ENCODE measurements at regions not wholly inside any gene's neighbourhood (a gene's known extent, or its start where the extent isn't known, plus 50 kb on each side); places are given as distances from the start of the nearest gene placed in this dataset.
A peak's percentile ranks its signal among the peaks of the same experiment; 100 is the strongest.

DNA sequence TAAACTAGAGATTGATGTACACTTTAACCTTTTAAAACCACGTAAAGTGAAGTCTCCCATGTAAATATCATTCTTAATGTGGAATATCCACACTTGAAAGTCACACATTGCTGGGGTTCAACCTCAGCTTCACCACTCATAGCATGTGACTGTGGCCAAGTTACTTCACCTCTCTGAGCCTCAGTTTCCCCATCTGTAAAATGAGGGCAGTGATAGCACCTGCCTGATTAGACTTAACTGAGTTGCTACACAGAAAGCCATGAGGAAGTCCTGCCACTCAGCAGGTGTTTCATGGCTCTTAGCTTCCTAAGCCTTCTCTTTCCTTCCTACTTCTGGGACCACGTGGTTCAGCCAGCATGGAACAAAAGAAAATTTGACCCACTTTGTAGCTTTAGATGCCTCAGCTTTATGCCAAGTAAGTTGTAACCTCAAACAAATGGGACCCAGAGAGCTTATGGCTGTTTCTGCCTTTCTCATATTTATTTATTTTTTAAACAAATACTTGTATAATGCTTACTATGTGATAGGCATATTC is 277.3 kb upstream of the KLF3 start:
- H3K4me2 ChIP-seq (ENCODE audit: insufficient read depth, low read length): no peak overlapping the region
- CTCF ChIA-PET (ENCODE audit: low intra/inter-chr PET ratio): interaction anchor here (0.6 kb wide), 1 partner anchor 661 kb away, joined by 3 read pairs; no protein-coding TSS in a partner anchor
- no peaks in the 10 kb centered on the region for H3K36me3 ChIP-seq (ENCODE audit: control insufficient read depth, insufficient read depth, low read length)
- no peak overlapping the region for H3K4me3 ChIP-seq
- POLR2A ChIA-PET: interaction anchor here (0.9 to 1.5 kb wide), 4 partner anchors 11 to 343 kb away, joined by 3 to 5 read pairs (median 3); no protein-coding TSS in a partner anchor
- in situ Hi-C loops (cut with MboI) (no loop called here), intact Hi-C loops (cut with micrococcal nuclease) (loop anchor here (10.0 kb wide), 2 partner anchors 138 to 322 kb away; no protein-coding TSS in a partner anchor)
- whole genome bisulfite sequencing (ENCODE audit: insufficient coverage, low coverage, missing lambda C conversion rate): 66% methylated on average over 2 of the region's 2 CpGs
- no TSS peak for BruUV-seq (replicated peaks)
- DNase-seq (ENCODE audit: extremely low read depth in 1 of 4, low spot score in 3 of 4) (no peak), ATAC-seq (no peak), FAIRE-seq (no peak)
- H3K27ac ChIP-seq (ENCODE audit: extremely low read depth, low read depth, low read length): no peak overlapping the region
- peak overlapping the region; percentile 30 for H2AFZ ChIP-seq (ENCODE audit: low read depth, low read length)
- no peaks in the 10 kb centered on the region for H3K79me2 ChIP-seq (ENCODE audit: control insufficient read depth, insufficient read depth, low read length)
- no peak overlapping the region for H3K9ac ChIP-seq (ENCODE audit: insufficient read depth in 1 of 2, low read depth in 2 of 2, low read length in 2 of 2)
- H4K20me1 ChIP-seq (replicated peaks; ENCODE audit: control insufficient read depth, insufficient read depth, low read length): no peaks in the 10 kb centered on the region
- H3K4me1 ChIP-seq (replicated peaks in 1 of 2; ENCODE audit: control insufficient read depth in 2 of 2, insufficient read depth in 2 of 2, low read length in 2 of 2): peaks cover 9 to 55% of the 10 kb centered on the region in 2 experiments
- TF ChIP-seq SIX5 (IDR thresholded peaks at IDR 0.05; ENCODE audit: borderline replicate concordance in 1 of 2, insufficient read depth in 1 of 2, low read depth in 1 of 2, low read length in 2 of 2): no peak
- TF ChIP-seq, protein P1, sequence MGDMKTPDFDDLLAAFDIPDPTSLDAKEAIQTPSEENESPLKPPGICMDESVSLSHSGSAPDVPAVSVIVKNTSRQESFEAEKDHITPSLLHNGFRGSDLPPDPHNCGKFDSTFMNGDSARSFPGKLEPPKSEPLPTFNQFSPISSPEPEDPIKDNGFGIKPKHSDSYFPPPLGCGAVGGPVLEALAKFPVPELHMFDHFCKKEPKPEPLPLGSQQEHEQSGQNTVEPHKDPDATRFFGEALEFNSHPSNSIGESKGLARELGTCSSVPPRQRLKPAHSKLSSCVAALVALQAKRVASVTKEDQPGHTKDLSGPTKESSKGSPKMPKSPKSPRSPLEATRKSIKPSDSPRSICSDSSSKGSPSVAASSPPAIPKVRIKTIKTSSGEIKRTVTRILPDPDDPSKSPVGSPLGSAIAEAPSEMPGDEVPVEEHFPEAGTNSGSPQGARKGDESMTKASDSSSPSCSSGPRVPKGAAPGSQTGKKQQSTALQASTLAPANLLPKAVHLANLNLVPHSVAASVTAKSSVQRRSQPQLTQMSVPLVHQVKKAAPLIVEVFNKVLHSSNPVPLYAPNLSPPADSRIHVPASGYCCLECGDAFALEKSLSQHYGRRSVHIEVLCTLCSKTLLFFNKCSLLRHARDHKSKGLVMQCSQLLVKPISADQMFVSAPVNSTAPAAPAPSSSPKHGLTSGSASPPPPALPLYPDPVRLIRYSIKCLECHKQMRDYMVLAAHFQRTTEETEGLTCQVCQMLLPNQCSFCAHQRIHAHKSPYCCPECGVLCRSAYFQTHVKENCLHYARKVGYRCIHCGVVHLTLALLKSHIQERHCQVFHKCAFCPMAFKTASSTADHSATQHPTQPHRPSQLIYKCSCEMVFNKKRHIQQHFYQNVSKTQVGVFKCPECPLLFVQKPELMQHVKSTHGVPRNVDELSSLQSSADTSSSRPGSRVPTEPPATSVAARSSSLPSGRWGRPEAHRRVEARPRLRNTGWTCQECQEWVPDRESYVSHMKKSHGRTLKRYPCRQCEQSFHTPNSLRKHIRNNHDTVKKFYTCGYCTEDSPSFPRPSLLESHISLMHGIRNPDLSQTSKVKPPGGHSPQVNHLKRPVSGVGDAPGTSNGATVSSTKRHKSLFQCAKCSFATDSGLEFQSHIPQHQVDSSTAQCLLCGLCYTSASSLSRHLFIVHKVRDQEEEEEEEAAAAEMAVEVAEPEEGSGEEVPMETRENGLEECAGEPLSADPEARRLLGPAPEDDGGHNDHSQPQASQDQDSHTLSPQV (IDR thresholded peaks at IDR 0.05): no peak
- no peak for TF ChIP-seq NFE2L1 (tag; IDR thresholded peaks at IDR 0.05; ENCODE audit: borderline replicate concordance, low read depth)
- peak; percentile 36; the same call in 1 of the 2 replicates for TF ChIP-seq BCOR (IDR thresholded peaks at IDR 0.05)
- peaks cover 10% of the 10 kb centered on the region for H3K9me3 ChIP-seq (replicated peaks; ENCODE audit: control insufficient read depth, insufficient read depth, low read depth, low read length)
- H3K9me1 ChIP-seq (ENCODE audit: control insufficient read depth, insufficient read depth, low read length): no peaks in the 10 kb centered on the region
- H3K27me3 ChIP-seq (ENCODE audit: control insufficient read depth in 2 of 2, insufficient read depth in 2 of 2, low read length in 2 of 2): no peaks in the 10 kb centered on the region

Measured in K562 (cell line).